H1 (cell line): ENCODE measurements at regions not wholly inside any gene's neighbourhood (a gene's known extent, or its start where the extent isn't known, plus 50 kb on each side); places are given as distances from the start of the nearest gene placed in this dataset.

Experiments used
- CTCF ChIA-PET: fragments of 300-600 bp; sonication (Branson Sonifier 250); formaldehyde crosslinking; loops from one replicate; lab custom pipeline; 2021; ENCODE audit not compliant: partially characterized antibody; lab: Charles Lee
- POLR2A ChIA-PET: fragments of 300-600 bp; sonication (Branson Sonifier 250); formaldehyde crosslinking; loops from one replicate; lab custom pipeline; 2021; ENCODE audit warnings: inconsistent platforms; ENCODE audit not compliant: partially characterized antibody; lab: Charles Lee
- DNase-seq, 2 experiments: peaks; one replicate each; pipeline versions ENCODE4 v3.0.0 to v3.0.0-alpha.2; 2010 to 2022; ENCODE audit warnings: low spot score in 2 of 2, low read depth in 1 of 2, mixed read lengths in 1 of 2
- FAIRE-seq: peaks from 2 replicates; lab custom pipeline; 2011; peaks lifted over from hg19 to GRCh38; lab: Jason Lieb, UNC
- H2AFZ ChIP-seq: 2 replicates; pipeline ENCODE4 v1.8.1; 2012; ENCODE audit warnings: low read length, inconsistent platforms
- H2AK5ac ChIP-seq: 2 replicates; pipeline ENCODE4 v1.6.1; 2013; ENCODE audit warnings: low read depth, low read length
- H2BK120ac ChIP-seq: replicated peaks from 2 replicates; pipeline ENCODE3; 2013; ENCODE audit warnings: low read depth, low read length, inconsistent platforms
- H2BK12ac ChIP-seq: 2 replicates; pipeline ENCODE4 v1.6.1; 2013; ENCODE audit warnings: low read depth, low read length
- H2BK15ac ChIP-seq: 2 replicates; pipeline ENCODE4 v1.6.1; 2013; ENCODE audit warnings: low read length
- H2BK20ac ChIP-seq: 2 replicates; pipeline ENCODE4 v1.6.1; 2013; ENCODE audit warnings: low read length
- H2BK5ac ChIP-seq: 2 replicates; pipeline ENCODE4 v1.6.1; 2013; ENCODE audit warnings: low read depth, low read length
- H3K14ac ChIP-seq: 2 replicates; pipeline ENCODE4 v1.6.1; 2013; ENCODE audit warnings: inconsistent platforms; ENCODE audit not compliant: insufficient read length
- H3K18ac ChIP-seq: 2 replicates; pipeline ENCODE4 v1.6.1; 2013; ENCODE audit warnings: low read length; ENCODE audit errors: extremely low read depth
- H3K23ac ChIP-seq: 2 replicates; pipeline ENCODE4 v1.6.1; 2013; ENCODE audit warnings: inconsistent platforms; ENCODE audit not compliant: insufficient read length
- H3K23me2 ChIP-seq: 2 replicates; pipeline ENCODE4 v1.6.1; 2013; ENCODE audit warnings: low read depth, low read length
- H3K27ac ChIP-seq: 2 replicates; pipeline ENCODE4 v1.6.1; 2011; ENCODE audit warnings: low read depth, low read length, inconsistent platforms
- H3K27me3 ChIP-seq, 4 experiments: replicated peaks in 1 of 4; 1 replicate in 1 of 4; 2 replicates in 3 of 4; pipeline versions ENCODE4 v1.6.1 to v1.8.1; 2011 to 2013; ENCODE audit warnings: low read length in 3 of 4, mild to moderate bottlenecking in 3 of 4, inconsistent platforms in 2 of 4, mixed read lengths in 2 of 4, moderate library complexity in 1 of 4; ENCODE audit not compliant: control insufficient read depth in 3 of 4, insufficient read depth in 3 of 4; ENCODE audit errors: extremely low read depth in 1 of 4
- H3K36me3 ChIP-seq, 4 experiments: 2 replicates each; pipeline versions ENCODE4 v1.6.1 to v1.8.1; 2011 to 2013; ENCODE audit warnings: mild to moderate bottlenecking in 4 of 4, low read length in 3 of 4, moderate library complexity in 2 of 4, control low read depth in 1 of 4, inconsistent platforms in 1 of 4; ENCODE audit not compliant: insufficient read depth in 4 of 4, control insufficient read depth in 2 of 4
- H3K4ac ChIP-seq: replicated peaks from 2 replicates; pipeline ENCODE3; 2013; ENCODE audit warnings: low read length, low read depth, mixed read lengths, inconsistent platforms; ENCODE audit not compliant: insufficient read length
- H3K4me1 ChIP-seq, 4 experiments: replicated peaks in 1 of 4; 1 replicate in 1 of 4; 2 replicates in 3 of 4; pipeline versions ENCODE4 v1.6.1 to v1.8.1; 2011 to 2013; ENCODE audit warnings: low read length in 3 of 4, inconsistent platforms in 2 of 4, mixed read lengths in 1 of 4; ENCODE audit not compliant: insufficient read depth in 4 of 4, control insufficient read depth in 3 of 4
- H3K4me2 ChIP-seq, 2 experiments: 2 replicates each; pipeline versions ENCODE4 v1.6.1 to v1.8.1; 2011 to 2013; ENCODE audit warnings: low read depth in 2 of 2, low read length in 2 of 2, control low read depth in 1 of 2, inconsistent platforms in 1 of 2, mild to moderate bottlenecking in 1 of 2; ENCODE audit not compliant: insufficient read depth in 1 of 2
- H3K4me3 ChIP-seq, 4 experiments: fragments of 200-600, 300-600 bp in 1 of 4; sonication (generic), shearing (Covaris generic), sonication (Bioruptor Twin) in 1 of 4; 2 replicates each; pipeline versions ENCODE4 v1.5.1 to v1.8.1; 2011 to 2016; ENCODE audit warnings: low read length in 4 of 4, low read depth in 3 of 4, control low read depth in 2 of 4, inconsistent platforms in 2 of 4, mild to moderate bottlenecking in 2 of 4, mixed read lengths in 1 of 4, moderate library complexity in 1 of 4; ENCODE audit not compliant: insufficient read depth in 2 of 4; ENCODE audit errors: extremely low read depth in 1 of 4
- H3K56ac ChIP-seq: replicated peaks from 2 replicates; pipeline ENCODE3; 2013; ENCODE audit warnings: low read depth, mild to moderate bottlenecking, mixed read lengths, low read length, inconsistent platforms; ENCODE audit not compliant: insufficient read length
- H3K79me1 ChIP-seq: 2 replicates; pipeline ENCODE4 v1.6.1; 2013; ENCODE audit warnings: low read depth, low read length, control low read depth
- H3K79me2 ChIP-seq, 2 experiments: 2 replicates each; pipeline versions ENCODE4 v1.6.1 to v1.8.1; 2012 to 2013; ENCODE audit warnings: low read length in 2 of 2, mild to moderate bottlenecking in 2 of 2, inconsistent platforms in 1 of 2; ENCODE audit not compliant: insufficient read depth in 2 of 2, control insufficient read depth in 1 of 2
- H3K9ac ChIP-seq, 4 experiments: replicated peaks in 1 of 4; 1 replicate in 1 of 4; 2 replicates in 3 of 4; pipeline versions ENCODE4 v1.6.1 to v1.8.1; 2011 to 2013; ENCODE audit warnings: low read depth in 3 of 4, low read length in 3 of 4, control low read depth in 2 of 4, mild to moderate bottlenecking in 2 of 4, moderate library complexity in 2 of 4, inconsistent platforms in 1 of 4; ENCODE audit errors: extremely low read depth in 1 of 4
- H3K9me3 ChIP-seq, 2 experiments: 2 replicates each; pipeline versions ENCODE4 v1.6.1 to v1.8.1; 2012 to 2013; ENCODE audit warnings: mild to moderate bottlenecking in 2 of 2, moderate library complexity in 2 of 2, control low read depth in 1 of 2, inconsistent platforms in 1 of 2, low read depth in 1 of 2, low read length in 1 of 2, mixed read lengths in 1 of 2; ENCODE audit not compliant: insufficient read depth in 2 of 2
- H4K20me1 ChIP-seq, 2 experiments: replicated peaks in 1 of 2; 2 replicates each; pipeline versions ENCODE3 to v1.8.1; 2011 to 2013; ENCODE audit warnings: inconsistent platforms in 2 of 2, low read length in 2 of 2, mild to moderate bottlenecking in 1 of 2; ENCODE audit not compliant: insufficient read depth in 2 of 2, control insufficient read depth in 1 of 2
- H4K5ac ChIP-seq: 2 replicates; pipeline ENCODE4 v1.6.1; 2013; ENCODE audit warnings: low read length, low read depth, mixed read lengths, inconsistent platforms; ENCODE audit not compliant: insufficient read length
- H4K8ac ChIP-seq: 2 replicates; pipeline ENCODE4 v1.8.0; 2013; ENCODE audit warnings: mild to moderate bottlenecking, moderate library complexity, low read length, inconsistent platforms; ENCODE audit not compliant: insufficient read depth; ENCODE audit errors: extremely low read depth
- H4K91ac ChIP-seq: replicated peaks from 2 replicates; pipeline ENCODE3; 2013; ENCODE audit warnings: low read length, mixed read lengths, inconsistent platforms; ENCODE audit not compliant: insufficient read length
- BRCA1 ChIP-seq: IDR thresholded peaks from 2 replicates; pipeline ENCODE4 v1.6.1; 2012; ENCODE audit warnings: low read depth, low read length, improper control_type of control experiment
- EZH2 ChIP-seq: fragments of 200-600 bp; sonication (generic); IDR thresholded peaks from 2 replicates; pipeline ENCODE4 v1.7.1; 2012; ENCODE audit warnings: low read depth, mild to moderate bottlenecking, moderate library complexity, low read length, inconsistent platforms; ENCODE audit not compliant: severe bottlenecking
- KDM1A ChIP-seq: fragments of 200-600, 300-600 bp; sonication (generic); IDR thresholded peaks from 2 replicates; pipeline ENCODE4 v1.7.1; 2016; ENCODE audit warnings: mild to moderate bottlenecking, low read length, borderline replicate concordance
- SAP30 ChIP-seq: fragments of 300-600 bp; sonication (generic); IDR thresholded peaks from 2 replicates; pipeline ENCODE4 v1.7.1; 2012; ENCODE audit warnings: low read length, moderate library complexity, mild to moderate bottlenecking, inconsistent platforms; ENCODE audit not compliant: insufficient read depth, insufficient replicate concordance
- SIN3A ChIP-seq, 2 experiments: IDR thresholded peaks in 1 of 2; conservative IDR thresholded peaks in 1 of 2; 2 replicates each; pipeline ENCODE4 v1.6.1; 2011 to 2012; ENCODE audit warnings: low read length in 2 of 2, improper control_type of control experiment in 1 of 2, low read depth in 1 of 2, mild to moderate bottlenecking in 1 of 2
- SP2 ChIP-seq: IDR thresholded peaks from 2 replicates; pipeline ENCODE4 v1.6.1; 2012; ENCODE audit warnings: mild to moderate bottlenecking, low read length, inconsistent platforms
- SRF ChIP-seq: IDR thresholded peaks from 2 replicates; pipeline ENCODE4 v1.6.1; 2011; ENCODE audit warnings: mild to moderate bottlenecking, low read depth, low read length, moderate library complexity
- TAF1 ChIP-seq: IDR thresholded peaks from 2 replicates; pipeline ENCODE4 v1.6.1; 2011; ENCODE audit warnings: mild to moderate bottlenecking, low read depth, low read length
- TAF7 ChIP-seq: optimal IDR thresholded peaks from 2 replicates; pipeline ENCODE3; 2011; ENCODE audit warnings: low read depth, mild to moderate bottlenecking, inconsistent platforms, low read length, moderate library complexity, borderline replicate concordance
- TBP ChIP-seq: IDR thresholded peaks from 2 replicates; pipeline ENCODE4 v1.6.1; 2011; ENCODE audit warnings: low read depth, low read length, improper control_type of control experiment
- TCF12 ChIP-seq: IDR thresholded peaks from 2 replicates; pipeline ENCODE4 v1.6.1; 2011; ENCODE audit warnings: low read depth, mild to moderate bottlenecking, low read length
- TEAD4 ChIP-seq: IDR thresholded peaks from 2 replicates; pipeline ENCODE4 v1.6.1; 2012; ENCODE audit warnings: low read depth, low read length, inconsistent platforms, mixed read lengths
- WGBS, 2 experiments: shearing (Covaris generic) in 1 of 2; methylation state at CpG; one replicate each; pipeline versions ENCODE4 v1.1.6 to v1.1.7; 2013 to 2015; ENCODE audit warnings: low lambda C conversion rate in 2 of 2, mixed read lengths in 2 of 2, inconsistent platforms in 1 of 2, low coverage in 1 of 2, missing lambda C conversion rate in 1 of 2; ENCODE audit not compliant: insufficient replicate concordance in 2 of 2, insufficient coverage in 1 of 2, insufficient read length in 1 of 2; ENCODE audit errors: extremely low coverage in 1 of 2, missing lambda C conversion rate in 1 of 2; 5-methylcytosine and 5-hydroxymethylcytosine counted together

DNA sequence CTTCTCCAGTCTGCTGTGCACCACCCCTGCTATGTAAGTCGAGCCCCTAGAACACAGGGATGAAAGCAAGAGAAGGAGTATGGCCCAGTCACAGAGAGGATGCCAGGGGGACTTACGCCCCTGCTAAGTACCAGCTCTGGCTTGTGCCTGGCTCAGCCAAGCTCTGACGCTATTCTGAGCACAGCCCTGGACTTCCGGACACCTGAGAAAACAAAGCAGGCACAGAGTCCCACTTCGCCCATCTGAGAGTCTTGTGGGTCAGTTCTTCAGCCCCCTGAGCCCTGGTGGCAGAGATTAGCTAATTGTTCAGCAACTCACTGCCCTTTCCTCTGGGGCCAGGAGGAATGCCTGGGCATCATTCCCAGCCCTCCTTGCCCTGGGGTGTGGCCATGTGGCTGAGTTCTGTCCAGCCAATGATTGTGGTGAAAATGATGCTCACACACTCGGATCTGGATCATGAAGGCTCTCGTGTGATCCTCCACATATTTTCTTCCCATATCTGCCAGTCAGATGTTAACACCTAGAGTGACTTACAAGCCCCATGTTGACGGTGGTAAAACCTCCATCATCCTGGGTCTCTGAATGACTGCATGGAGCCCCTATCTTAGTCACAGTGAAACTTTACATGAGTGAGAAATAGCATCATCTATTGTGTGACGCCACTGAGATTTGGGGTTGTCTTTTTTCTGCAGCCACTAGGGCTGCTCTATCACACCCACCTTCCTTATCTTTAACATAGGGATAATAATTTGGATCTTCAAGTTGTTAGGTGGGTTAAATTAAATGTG is 105.7 kb downstream of the TPRA1 start:
- WGBS, 2 experiments = 84% methylated on average over 9 of the region's 9 CpGs; no CpG with 5 or more reads in 1 of the 2 experiments

More for the DNA sequence above, 105.7 kb downstream of the TPRA1 start:
- H3K27me3 ChIP-seq = no peaks in the 10 kb centered on the region
- no peaks in the 10 kb centered on the region for H3K9me3 ChIP-seq
- H3K56ac ChIP-seq = no peak overlapping the region
- H3K4me1 ChIP-seq = peaks cover 0 to 1% (median 0%) of the 10 kb centered on the region in 4 experiments; a peak in 4 of 7 replicates
- no peak for FAIRE-seq
- no peak overlapping the region for H4K5ac ChIP-seq
- H3K79me1 ChIP-seq = no peaks in the 10 kb centered on the region
- no peak overlapping the region for H2BK20ac ChIP-seq
- no peak overlapping the region for H3K9ac ChIP-seq
- no peak for TF ChIP-seq KDM1A
- TF ChIP-seq TBP = no peak
- no peak for TF ChIP-seq SP2
- no peak for TF ChIP-seq TAF7
- no peak for TF ChIP-seq SIN3A (conservative IDR thresholded peaks at IDR 0.05 in 1 of 2, IDR thresholded peaks at IDR 0.05 in 1 of 2; ENCODE audit: low read depth in 1 of 2, low read length in 2 of 2)
- no peak for TF ChIP-seq TEAD4
- no peak for TF ChIP-seq TAF1
- TF ChIP-seq TCF12 = no peak
- TF ChIP-seq SRF = no peak
- no peak for TF ChIP-seq EZH2
- TF ChIP-seq BRCA1 = no peak
- no peak for TF ChIP-seq SAP30
- POLR2A ChIA-PET = no interaction called here
- H4K20me1 ChIP-seq = no peaks in the 10 kb centered on the region
- no peaks in the 10 kb centered on the region for H3K23me2 ChIP-seq
- H2BK120ac ChIP-seq = no peak overlapping the region
- no peak overlapping the region for H3K27ac ChIP-seq
- DNase-seq = peak in 1 of 2 experiments; percentile 23
- H4K8ac ChIP-seq = no peak overlapping the region
- no peak overlapping the region for H2BK15ac ChIP-seq
- H3K4me3 ChIP-seq = no peak overlapping the region
- H3K79me2 ChIP-seq = no peaks in the 10 kb centered on the region
- no peak overlapping the region for H2AK5ac ChIP-seq
- H2BK5ac ChIP-seq = no peak overlapping the region
- H3K4ac ChIP-seq = no peak overlapping the region
- H3K4me2 ChIP-seq = no peak overlapping the region
- H4K91ac ChIP-seq = no peak overlapping the region
- no peak overlapping the region for H2AFZ ChIP-seq
- no peak overlapping the region for H2BK12ac ChIP-seq
- CTCF ChIA-PET = interaction anchor here (1.0 to 1.6 kb wide), 4 partner anchors 9 to 69 kb away, joined by 3 to 6 read pairs (median 3); no protein-coding TSS in a partner anchor
- no peak overlapping the region for H3K18ac ChIP-seq
- no peak overlapping the region for H3K23ac ChIP-seq
- H3K36me3 ChIP-seq = no peaks in the 10 kb centered on the region
- no peak overlapping the region for H3K14ac ChIP-seq
